HepG2 (cell line): ENCODE measurements at regions not wholly inside any gene's neighbourhood (a gene's known extent, or its start where the extent isn't known, plus 50 kb on each side); places are given as distances from the start of the nearest gene placed in this dataset.

ENCODE experiments used
- ATAC-seq: fragments of 200-7000 bp; cut with Tn5 transposase; 3 replicates; pipeline ENCODE4 v1.9.1; 2020; ENCODE audit warnings: mild to moderate bottlenecking, moderate library complexity
- BruUV-seq: library from RNA; stranded (reverse); fragments of 400-500 nt; replicated peaks from 2 replicates; lab custom pipeline; 2021; lab: Mats Ljungman, UMichigan
- CTCF ChIA-PET: fragments of 300-600 bp; formaldehyde crosslinking; extraction: SDS; loops from one replicate; lab custom pipeline; 2021; ENCODE audit warnings: low total read pairs, inconsistent platforms, low intra/inter-chr PET ratio; lab: Yijun Ruan, JAX
- POLR2A ChIA-PET: fragments of 350-600 bp; sonication (Branson Sonifier 250); formaldehyde crosslinking; loops from one replicate; lab custom pipeline; 2020; ENCODE audit warnings: antibody characterized with exemption, inconsistent platforms; lab: Yijun Ruan, JAX
- DNase-seq: peaks from one replicate; pipeline ENCODE4 v3.0.0-alpha.2; 2015; ENCODE audit warnings: low spot score
- FAIRE-seq: peaks from 3 replicates; lab custom pipeline; 2011; peaks lifted over from hg19 to GRCh38; lab: Jason Lieb, UNC
- H2AFZ ChIP-seq: one replicate; pipeline ENCODE4 v1.6.1; 2011; ENCODE audit warnings: low read length, inconsistent platforms
- H3K27ac ChIP-seq: fragments of 300-600 bp; 3 replicates; pipeline ENCODE4 v1.8.0; 2011; ENCODE audit warnings: mixed run types, mild to moderate bottlenecking, mixed read lengths, low read length, inconsistent platforms; ENCODE audit not compliant: insufficient read depth; ENCODE audit errors: extremely low read length
- H3K27me3 ChIP-seq, 2 experiments: fragments of 200-600 bp in 1 of 2; 2 replicates in 1 of 2; 3 replicates in 1 of 2; pipeline versions ENCODE4 v1.6.0 to v1.8.0; 2011; ENCODE audit warnings: low read length in 2 of 2, mild to moderate bottlenecking in 2 of 2, moderate library complexity in 2 of 2, inconsistent platforms in 1 of 2; ENCODE audit not compliant: insufficient read depth in 2 of 2, control insufficient read depth in 1 of 2
- H3K36me3 ChIP-seq, 2 experiments: fragments of 200-600 bp in 1 of 2; replicated peaks in 1 of 2; 2 replicates in 1 of 2; 3 replicates in 1 of 2; pipeline versions ENCODE4 v1.5.1 to v1.8.0; 2011; ENCODE audit warnings: low read length in 2 of 2, inconsistent platforms in 1 of 2; ENCODE audit not compliant: insufficient read depth in 2 of 2, control insufficient read depth in 1 of 2
- H3K4me1 ChIP-seq: 2 replicates; pipeline ENCODE4 v1.5.1; 2012; ENCODE audit warnings: low read length, inconsistent platforms; ENCODE audit not compliant: insufficient read depth
- H3K4me2 ChIP-seq: 2 replicates; pipeline ENCODE4 v1.6.0; 2011; ENCODE audit warnings: low read depth, low read length, inconsistent platforms
- H3K4me3 ChIP-seq, 3 experiments: fragments of 200-600 bp in 1 of 3; sonication (generic), shearing (Covaris generic) in 1 of 3; replicated peaks in 1 of 3; 2 replicates each; pipeline ENCODE4 v1.5.1; 2011 to 2016; ENCODE audit warnings: low read length in 3 of 3, inconsistent platforms in 2 of 3, low read depth in 2 of 3, mild to moderate bottlenecking in 2 of 3, control low read depth in 1 of 3, mixed read lengths in 1 of 3; ENCODE audit not compliant: insufficient read depth in 1 of 3
- H3K79me2 ChIP-seq: one replicate; pipeline ENCODE4 v1.6.1; 2011; ENCODE audit warnings: low read length, inconsistent platforms; ENCODE audit not compliant: insufficient read depth
- H3K9ac ChIP-seq: 2 replicates; pipeline ENCODE4 v1.6.0; 2011; ENCODE audit warnings: mild to moderate bottlenecking, low read depth, low read length, inconsistent platforms; ENCODE audit not compliant: insufficient read depth
- H3K9me3 ChIP-seq: 2 replicates; pipeline ENCODE4 v1.5.1; 2012; ENCODE audit warnings: mild to moderate bottlenecking, low read length
- H4K20me1 ChIP-seq: 2 replicates; pipeline ENCODE4 v1.6.0; 2011; ENCODE audit warnings: inconsistent platforms, mild to moderate bottlenecking, low read length, moderate library complexity; ENCODE audit not compliant: insufficient read depth
- ATF7 ChIP-seq, 2 experiments: fragments of 450-650 bp in 1 of 2; sonication (generic) in 1 of 2; formaldehyde crosslinking in 1 of 2; IDR thresholded peaks; 2 replicates each; pipeline versions ENCODE4 v1.4.0 to v1.6.1; 2016 to 2020; ENCODE audit warnings: antibody characterized with exemption in 1 of 2, mild to moderate bottlenecking in 1 of 2, missing genetic modification reagents in 1 of 2
- KAT8 ChIP-seq: IDR thresholded peaks from 2 replicates; pipeline ENCODE4 v1.6.1; 2016; ENCODE audit warnings: missing genetic modification reagents, missing compliant biosample characterization
- MBD4 ChIP-seq: IDR thresholded peaks from 2 replicates; pipeline ENCODE4 v1.6.1; 2012; ENCODE audit warnings: low read length, inconsistent platforms, borderline replicate concordance
- NR2F1 ChIP-seq, 2 experiments: fragments of 450-650 bp in 1 of 2; formaldehyde crosslinking in 1 of 2; IDR thresholded peaks; 2 replicates each; pipeline versions ENCODE4 v1.5.0 to v1.6.1; 2016 to 2020; ENCODE audit warnings: mild to moderate bottlenecking in 1 of 2, missing compliant biosample characterization in 1 of 2, missing genetic modification reagents in 1 of 2, moderate library complexity in 1 of 2
- RNF2 ChIP-seq: fragments of 450-650 bp; conservative IDR thresholded peaks from 2 replicates; pipeline ENCODE4 v1.6.1; 2016; ENCODE audit warnings: low read depth
- SP4 ChIP-seq: sonication (generic); formaldehyde crosslinking; IDR thresholded peaks from 2 replicates; pipeline ENCODE4 v1.8.1; 2023; ENCODE audit warnings: mild to moderate bottlenecking, missing genetic modification reagents
- SRSF4 ChIP-seq: fragments of 200-400 bp; formaldehyde crosslinking; IDR thresholded peaks from one replicate; pipeline ENCODE4 v1.6.1; 2018; ENCODE audit warnings: mild to moderate bottlenecking, low read depth, low read length, moderate library complexity; ENCODE audit not compliant: poor library complexity, severe bottlenecking
- WGBS: methylation state at CpG from one replicate; pipeline ENCODE4 v1.1.6; 2017; ENCODE audit warnings: low lambda C conversion rate; 5-methylcytosine and 5-hydroxymethylcytosine counted together
- in situ Hi-C: cut with HindIII; loops from 2 replicates; pipeline ENCODE4 v1.10.0; 2017; ENCODE audit warnings: low pct_unique_long_range_greater_than_20kb; ENCODE audit not compliant: extremely low pct_ligation_motif_present
- intact Hi-C: fragments of 100-400 bp; cut with micrococcal nuclease; formaldehyde crosslinking; loops from one replicate; pipeline ENCODE4 v1.10.0; 2022; ENCODE audit not compliant: unreplicated experiment
- TF ChIP-seq, protein P1 (sequence below): sonication (generic); formaldehyde crosslinking; IDR thresholded peaks from 2 replicates; pipeline ENCODE4 v1.5.1; 2020; ENCODE audit warnings: missing genetic modification reagents, mild to moderate bottlenecking, borderline replicate concordance
- TF ChIP-seq, protein P2 (sequence below): sonication (generic); formaldehyde crosslinking; IDR thresholded peaks from 2 replicates; pipeline ENCODE4 v1.8.1; 2022; ENCODE audit warnings: low read depth, mild to moderate bottlenecking, missing genetic modification reagents
- TF ChIP-seq, protein P3 (sequence below): sonication (generic); formaldehyde crosslinking; IDR thresholded peaks from 2 replicates; pipeline ENCODE4 v1.5.0; 2020; ENCODE audit warnings: mild to moderate bottlenecking, missing genetic modification reagents

DNA sequence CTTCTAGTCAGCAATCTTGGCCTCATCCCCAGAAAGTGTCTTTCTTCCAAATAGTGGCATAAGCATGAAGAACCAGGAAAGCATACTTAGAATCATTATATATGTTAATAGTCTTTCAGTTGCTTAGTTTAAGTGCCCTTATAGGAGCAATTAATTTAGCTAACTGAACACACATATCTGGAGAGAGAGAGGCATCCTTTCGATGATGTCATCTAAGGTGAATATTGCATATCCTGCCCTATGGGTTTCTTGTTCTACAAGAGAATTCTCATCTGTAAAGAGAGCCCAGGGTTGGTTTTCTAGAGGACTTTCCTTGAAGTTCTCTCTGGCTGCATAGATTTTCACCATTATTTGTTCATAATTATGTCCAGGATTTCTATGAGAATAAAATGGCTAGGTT is 230.1 kb downstream of the RPS4Y2 start:
- H3K9ac ChIP-seq: no peak overlapping the region
- no peaks in the 10 kb centered on the region for H4K20me1 ChIP-seq
- FAIRE-seq: no peak
- ChIA-PET POLR2A (no interaction called here), CTCF (no interaction called here)
- no peak for ATAC-seq
- no TSS peak for BruUV-seq
- no peak overlapping the region for H2AFZ ChIP-seq
- H3K36me3 ChIP-seq: no peaks in the 10 kb centered on the region
- TF ChIP-seq SP4 (CRISPR knock-in tag) (no peak), ATF7 (IDR thresholded peaks at IDR 0.05) (peak; percentile 66), ATF7 (CRISPR knock-in tag; IDR thresholded peaks at IDR 0.05) (no peak)
- H3K27ac ChIP-seq: no peak overlapping the region
- no peak overlapping the region for H3K4me3 ChIP-seq
- no peak overlapping the region for H3K4me2 ChIP-seq
- in situ Hi-C loops (loop anchor here (25.0 kb wide), 1 partner anchor 151 kb away; no protein-coding TSS in a partner anchor), intact Hi-C loops (no loop called here)
- no peaks in the 10 kb centered on the region for H3K27me3 ChIP-seq
- no peaks in the 10 kb centered on the region for H3K4me1 ChIP-seq
- no peaks in the 10 kb centered on the region for H3K79me2 ChIP-seq
- 0% methylated on average over 1 of the region's 1 CpG for WGBS
- DNase-seq: no peak
- peaks cover 36% of the 10 kb centered on the region for H3K9me3 ChIP-seq

DNA sequence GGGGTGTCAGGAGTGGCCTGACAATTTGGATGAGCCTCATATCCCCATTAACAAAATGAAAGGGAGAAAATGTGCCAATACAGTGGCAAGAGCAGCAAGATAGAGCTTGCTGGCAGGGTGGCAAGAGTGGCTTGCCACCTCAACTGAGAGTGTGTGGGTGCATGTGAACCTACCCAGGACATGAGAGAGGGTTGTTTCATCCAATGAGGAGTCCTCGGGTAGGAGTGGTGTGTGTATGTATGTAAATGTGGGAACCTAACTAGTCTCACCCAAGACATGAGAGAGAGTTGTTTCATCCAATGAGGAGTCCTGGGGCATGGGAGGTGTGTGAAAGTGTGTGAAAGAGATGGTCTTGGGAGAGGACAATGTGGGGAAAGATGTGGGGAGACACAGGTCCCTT is 234.2 kb downstream of the RPS4Y2 start:
- H3K9me3 ChIP-seq: peaks cover 28% of the 10 kb centered on the region

More for the DNA sequence above, 234.2 kb downstream of the RPS4Y2 start:
- Histone ChIP-seq H3K4me3 (no peak overlapping the region), H4K20me1 (no peaks in the 10 kb centered on the region), H3K4me2 (no peak overlapping the region), H3K79me2 (no peaks in the 10 kb centered on the region), H2AFZ (no peak overlapping the region), H3K4me1 (no peaks in the 10 kb centered on the region), H3K9ac (no peak overlapping the region), H3K27me3 (no peaks in the 10 kb centered on the region), H3K36me3 (no peaks in the 10 kb centered on the region), H3K27ac (no peak overlapping the region)
- no peak for TF ChIP-seq SRSF4
- no peak for TF ChIP-seq RNF2
- TF ChIP-seq, protein P1, sequence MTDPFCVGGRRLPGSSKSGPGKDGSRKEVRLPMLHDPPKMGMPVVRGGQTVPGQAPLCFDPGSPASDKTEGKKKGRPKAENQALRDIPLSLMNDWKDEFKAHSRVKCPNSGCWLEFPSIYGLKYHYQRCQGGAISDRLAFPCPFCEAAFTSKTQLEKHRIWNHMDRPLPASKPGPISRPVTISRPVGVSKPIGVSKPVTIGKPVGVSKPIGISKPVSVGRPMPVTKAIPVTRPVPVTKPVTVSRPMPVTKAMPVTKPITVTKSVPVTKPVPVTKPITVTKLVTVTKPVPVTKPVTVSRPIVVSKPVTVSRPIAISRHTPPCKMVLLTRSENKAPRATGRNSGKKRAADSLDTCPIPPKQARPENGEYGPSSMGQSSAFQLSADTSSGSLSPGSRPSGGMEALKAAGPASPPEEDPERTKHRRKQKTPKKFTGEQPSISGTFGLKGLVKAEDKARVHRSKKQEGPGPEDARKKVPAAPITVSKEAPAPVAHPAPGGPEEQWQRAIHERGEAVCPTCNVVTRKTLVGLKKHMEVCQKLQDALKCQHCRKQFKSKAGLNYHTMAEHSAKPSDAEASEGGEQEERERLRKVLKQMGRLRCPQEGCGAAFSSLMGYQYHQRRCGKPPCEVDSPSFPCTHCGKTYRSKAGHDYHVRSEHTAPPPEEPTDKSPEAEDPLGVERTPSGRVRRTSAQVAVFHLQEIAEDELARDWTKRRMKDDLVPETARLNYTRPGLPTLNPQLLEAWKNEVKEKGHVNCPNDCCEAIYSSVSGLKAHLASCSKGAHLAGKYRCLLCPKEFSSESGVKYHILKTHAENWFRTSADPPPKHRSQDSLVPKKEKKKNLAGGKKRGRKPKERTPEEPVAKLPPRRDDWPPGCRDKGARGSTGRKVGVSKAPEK (CRISPR knock-in tag): no peak
- no peak for TF ChIP-seq KAT8 (CRISPR knock-in tag)
- no peak for TF ChIP-seq MBD4
- no peak for TF ChIP-seq NR2F1 (CRISPR knock-in tag; IDR thresholded peaks at IDR 0.05)
- TF ChIP-seq, protein P2, sequence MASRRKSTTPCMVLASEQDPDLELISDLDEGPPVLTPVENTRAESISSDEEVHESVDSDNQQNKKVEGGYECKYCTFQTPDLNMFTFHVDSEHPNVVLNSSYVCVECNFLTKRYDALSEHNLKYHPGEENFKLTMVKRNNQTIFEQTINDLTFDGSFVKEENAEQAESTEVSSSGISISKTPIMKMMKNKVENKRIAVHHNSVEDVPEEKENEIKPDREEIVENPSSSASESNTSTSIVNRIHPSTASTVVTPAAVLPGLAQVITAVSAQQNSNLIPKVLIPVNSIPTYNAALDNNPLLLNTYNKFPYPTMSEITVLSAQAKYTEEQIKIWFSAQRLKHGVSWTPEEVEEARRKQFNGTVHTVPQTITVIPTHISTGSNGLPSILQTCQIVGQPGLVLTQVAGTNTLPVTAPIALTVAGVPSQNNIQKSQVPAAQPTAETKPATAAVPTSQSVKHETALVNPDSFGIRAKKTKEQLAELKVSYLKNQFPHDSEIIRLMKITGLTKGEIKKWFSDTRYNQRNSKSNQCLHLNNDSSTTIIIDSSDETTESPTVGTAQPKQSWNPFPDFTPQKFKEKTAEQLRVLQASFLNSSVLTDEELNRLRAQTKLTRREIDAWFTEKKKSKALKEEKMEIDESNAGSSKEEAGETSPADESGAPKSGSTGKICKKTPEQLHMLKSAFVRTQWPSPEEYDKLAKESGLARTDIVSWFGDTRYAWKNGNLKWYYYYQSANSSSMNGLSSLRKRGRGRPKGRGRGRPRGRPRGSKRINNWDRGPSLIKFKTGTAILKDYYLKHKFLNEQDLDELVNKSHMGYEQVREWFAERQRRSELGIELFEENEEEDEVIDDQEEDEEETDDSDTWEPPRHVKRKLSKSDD: no peak
- TF ChIP-seq, protein P3, sequence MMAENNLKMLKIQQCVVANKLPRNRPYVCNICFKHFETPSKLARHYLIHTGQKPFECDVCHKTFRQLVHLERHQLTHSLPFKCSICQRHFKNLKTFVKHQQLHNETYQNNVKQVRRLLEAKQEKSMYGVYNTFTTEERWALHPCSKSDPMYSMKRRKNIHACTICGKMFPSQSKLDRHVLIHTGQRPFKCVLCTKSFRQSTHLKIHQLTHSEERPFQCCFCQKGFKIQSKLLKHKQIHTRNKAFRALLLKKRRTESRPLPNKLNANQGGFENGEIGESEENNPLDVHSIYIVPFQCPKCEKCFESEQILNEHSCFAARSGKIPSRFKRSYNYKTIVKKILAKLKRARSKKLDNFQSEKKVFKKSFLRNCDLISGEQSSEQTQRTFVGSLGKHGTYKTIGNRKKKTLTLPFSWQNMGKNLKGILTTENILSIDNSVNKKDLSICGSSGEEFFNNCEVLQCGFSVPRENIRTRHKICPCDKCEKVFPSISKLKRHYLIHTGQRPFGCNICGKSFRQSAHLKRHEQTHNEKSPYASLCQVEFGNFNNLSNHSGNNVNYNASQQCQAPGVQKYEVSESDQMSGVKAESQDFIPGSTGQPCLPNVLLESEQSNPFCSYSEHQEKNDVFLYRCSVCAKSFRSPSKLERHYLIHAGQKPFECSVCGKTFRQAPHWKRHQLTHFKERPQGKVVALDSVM (CRISPR knock-in tag): no peak
- CTCF ChIA-PET: no interaction called here
- 0% methylated on average over 1 of the region's 1 CpG for WGBS
- ATAC-seq (no peak), DNase-seq (no peak), FAIRE-seq (no peak)
- in situ Hi-C loops: loop anchor here (25.0 kb wide), 1 partner anchor 147 kb away; no protein-coding TSS in a partner anchor
- intact Hi-C loops: no loop called here
- POLR2A ChIA-PET: no interaction called here
- no TSS peak for BruUV-seq
